ENCODE measurements at regions not wholly inside any gene's neighbourhood (a gene's known extent, or its start where the extent isn't known, plus 50 kb on each side); places are given as distances from the start of the nearest gene placed in this dataset.

GRCh38 chr10:110410329-110411046, 87.2 kb upstream of the DUSP5 start:
- TF ChIP-seq, protein P1, sequence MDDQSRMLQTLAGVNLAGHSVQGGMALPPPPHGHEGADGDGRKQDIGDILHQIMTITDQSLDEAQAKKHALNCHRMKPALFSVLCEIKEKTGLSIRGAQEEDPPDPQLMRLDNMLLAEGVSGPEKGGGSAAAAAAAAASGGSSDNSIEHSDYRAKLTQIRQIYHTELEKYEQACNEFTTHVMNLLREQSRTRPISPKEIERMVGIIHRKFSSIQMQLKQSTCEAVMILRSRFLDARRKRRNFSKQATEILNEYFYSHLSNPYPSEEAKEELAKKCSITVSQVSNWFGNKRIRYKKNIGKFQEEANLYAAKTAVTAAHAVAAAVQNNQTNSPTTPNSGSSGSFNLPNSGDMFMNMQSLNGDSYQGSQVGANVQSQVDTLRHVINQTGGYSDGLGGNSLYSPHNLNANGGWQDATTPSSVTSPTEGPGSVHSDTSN (IDR thresholded peaks at IDR 0.05): peak; percentile 90
- TF ChIP-seq, protein P2, sequence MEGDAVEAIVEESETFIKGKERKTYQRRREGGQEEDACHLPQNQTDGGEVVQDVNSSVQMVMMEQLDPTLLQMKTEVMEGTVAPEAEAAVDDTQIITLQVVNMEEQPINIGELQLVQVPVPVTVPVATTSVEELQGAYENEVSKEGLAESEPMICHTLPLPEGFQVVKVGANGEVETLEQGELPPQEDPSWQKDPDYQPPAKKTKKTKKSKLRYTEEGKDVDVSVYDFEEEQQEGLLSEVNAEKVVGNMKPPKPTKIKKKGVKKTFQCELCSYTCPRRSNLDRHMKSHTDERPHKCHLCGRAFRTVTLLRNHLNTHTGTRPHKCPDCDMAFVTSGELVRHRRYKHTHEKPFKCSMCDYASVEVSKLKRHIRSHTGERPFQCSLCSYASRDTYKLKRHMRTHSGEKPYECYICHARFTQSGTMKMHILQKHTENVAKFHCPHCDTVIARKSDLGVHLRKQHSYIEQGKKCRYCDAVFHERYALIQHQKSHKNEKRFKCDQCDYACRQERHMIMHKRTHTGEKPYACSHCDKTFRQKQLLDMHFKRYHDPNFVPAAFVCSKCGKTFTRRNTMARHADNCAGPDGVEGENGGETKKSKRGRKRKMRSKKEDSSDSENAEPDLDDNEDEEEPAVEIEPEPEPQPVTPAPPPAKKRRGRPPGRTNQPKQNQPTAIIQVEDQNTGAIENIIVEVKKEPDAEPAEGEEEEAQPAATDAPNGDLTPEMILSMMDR (IDR thresholded peaks at IDR 0.05): no peak
- TF ChIP-seq TAF1 (IDR thresholded peaks at IDR 0.05; ENCODE audit: borderline replicate concordance, low read depth, low read length) (no peak), RAD21 (IDR thresholded peaks at IDR 0.05; ENCODE audit: low read length) (no peak), GATA2 (CRISPR knock-in tag; IDR thresholded peaks at IDR 0.05) (no peak), SMC3 (IDR thresholded peaks at IDR 0.05; ENCODE audit: low read depth, low read length) (no peak), GABPA (IDR thresholded peaks at IDR 0.05; ENCODE audit: low read depth) (no peak), FOXM1 (IDR thresholded peaks at IDR 0.05; ENCODE audit: low read depth) (no peak)
